BJ (cell line): ENCODE measurements at regions not wholly inside any gene's neighbourhood (a gene's known extent, or its start where the extent isn't known, plus 50 kb on each side); places are given as distances from the start of the nearest gene placed in this dataset.

Experiments
- CTCF ChIA-PET: fragments of 350-600 bp; formaldehyde crosslinking; extraction: SDS; loops from one replicate; lab custom pipeline; 2021; ENCODE audit warnings: antibody characterized with exemption, inconsistent platforms; lab: Yijun Ruan, JAX
- POLR2A ChIA-PET: fragments of 300-600 bp; sonication (Branson Sonifier 250); formaldehyde crosslinking; extraction: SDS; loops from one replicate; lab custom pipeline; 2021; ENCODE audit warnings: antibody characterized with exemption; lab: Charles Lee
- DNase-seq: peaks from one replicate; pipeline ENCODE4 v3.0.0-alpha.2; 2011; ENCODE audit warnings: low read depth
- H3K27me3 ChIP-seq: 2 replicates; pipeline ENCODE4 v1.6.0; 2011; ENCODE audit warnings: low read length; ENCODE audit not compliant: control insufficient read depth, insufficient read depth
- H3K36me3 ChIP-seq: 2 replicates; pipeline ENCODE4 v1.5.1; 2011; ENCODE audit warnings: low read length; ENCODE audit not compliant: control insufficient read depth, insufficient read depth
- H3K4me3 ChIP-seq: 2 replicates; pipeline ENCODE4 v1.5.1; 2011; ENCODE audit warnings: low read depth, mild to moderate bottlenecking, control low read depth, low read length
- TF ChIP-seq, protein P1 (sequence below): IDR thresholded peaks from 2 replicates; pipeline ENCODE4 v1.5.1; 2011; ENCODE audit warnings: low read depth, mild to moderate bottlenecking, control low read depth, inconsistent platforms, low read length, moderate library complexity; ENCODE audit not compliant: insufficient read depth

DNA sequence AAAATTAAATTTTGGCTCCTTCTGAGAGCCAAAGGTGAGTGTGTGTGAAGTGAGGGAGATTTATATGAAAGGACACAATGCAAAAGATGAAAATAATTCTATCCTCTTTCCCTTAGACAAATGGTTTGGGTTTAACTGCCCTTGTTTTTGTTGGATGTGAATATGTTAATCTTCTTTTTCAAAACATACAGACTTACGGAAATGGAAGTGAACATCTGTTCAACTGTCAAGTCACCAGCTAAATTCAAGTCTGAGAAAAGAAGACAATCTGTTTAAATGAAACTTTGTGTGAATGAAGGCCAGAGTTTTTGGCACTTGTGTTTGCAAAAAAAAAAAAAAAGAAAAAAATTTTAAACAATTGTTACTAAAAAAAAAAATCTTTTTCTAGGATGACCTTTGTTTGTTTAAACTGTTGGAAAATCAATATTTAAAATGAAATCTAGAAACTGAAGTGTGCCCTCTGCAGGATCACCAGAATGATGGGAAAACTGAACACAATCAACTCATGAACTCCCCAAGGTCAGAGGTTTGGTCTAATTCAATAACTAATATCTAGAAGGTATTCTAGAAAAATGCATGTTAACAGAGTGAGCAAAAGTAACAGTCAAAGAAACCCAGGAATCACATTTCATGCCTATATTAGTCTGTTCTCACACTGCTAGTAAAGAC lies 448.8 kb downstream of the FLRT2 start:
- CTCF ChIA-PET = no interaction called here
- Histone ChIP-seq H3K36me3 (no peaks in the 10 kb centered on the region), H3K27me3 (no peaks in the 10 kb centered on the region), H3K4me3 (no peak overlapping the region)
- POLR2A ChIA-PET = no interaction called here
- TF ChIP-seq, protein P1, sequence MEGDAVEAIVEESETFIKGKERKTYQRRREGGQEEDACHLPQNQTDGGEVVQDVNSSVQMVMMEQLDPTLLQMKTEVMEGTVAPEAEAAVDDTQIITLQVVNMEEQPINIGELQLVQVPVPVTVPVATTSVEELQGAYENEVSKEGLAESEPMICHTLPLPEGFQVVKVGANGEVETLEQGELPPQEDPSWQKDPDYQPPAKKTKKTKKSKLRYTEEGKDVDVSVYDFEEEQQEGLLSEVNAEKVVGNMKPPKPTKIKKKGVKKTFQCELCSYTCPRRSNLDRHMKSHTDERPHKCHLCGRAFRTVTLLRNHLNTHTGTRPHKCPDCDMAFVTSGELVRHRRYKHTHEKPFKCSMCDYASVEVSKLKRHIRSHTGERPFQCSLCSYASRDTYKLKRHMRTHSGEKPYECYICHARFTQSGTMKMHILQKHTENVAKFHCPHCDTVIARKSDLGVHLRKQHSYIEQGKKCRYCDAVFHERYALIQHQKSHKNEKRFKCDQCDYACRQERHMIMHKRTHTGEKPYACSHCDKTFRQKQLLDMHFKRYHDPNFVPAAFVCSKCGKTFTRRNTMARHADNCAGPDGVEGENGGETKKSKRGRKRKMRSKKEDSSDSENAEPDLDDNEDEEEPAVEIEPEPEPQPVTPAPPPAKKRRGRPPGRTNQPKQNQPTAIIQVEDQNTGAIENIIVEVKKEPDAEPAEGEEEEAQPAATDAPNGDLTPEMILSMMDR = no peak
- DNase-seq = no peak

GRCh38 chr14:85974602-85975001 lies 444.7 kb downstream of the FLRT2 start:
- CTCF ChIA-PET = interaction anchor here (0.8 kb wide), 1 partner anchor 64 kb away, joined by 3 read pairs; no protein-coding TSS in a partner anchor
- TF ChIP-seq, protein P1 = no peak
- Histone ChIP-seq H3K27me3 (no peaks in the 10 kb centered on the region), H3K36me3 (no peaks in the 10 kb centered on the region), H3K4me3 (no peak overlapping the region)
- POLR2A ChIA-PET = no interaction called here
- DNase-seq = no peak

GRCh38 chr14:85963486-85963885 lies 433.5 kb downstream of the FLRT2 start:
- DNase-seq = no peak
- H3K4me3 ChIP-seq = no peak overlapping the region
- ChIA-PET CTCF (no interaction called here), POLR2A (no interaction called here)
- H3K36me3 ChIP-seq = no peaks in the 10 kb centered on the region
- H3K27me3 ChIP-seq = no peaks in the 10 kb centered on the region
- TF ChIP-seq, protein P1 = no peak

DNA sequence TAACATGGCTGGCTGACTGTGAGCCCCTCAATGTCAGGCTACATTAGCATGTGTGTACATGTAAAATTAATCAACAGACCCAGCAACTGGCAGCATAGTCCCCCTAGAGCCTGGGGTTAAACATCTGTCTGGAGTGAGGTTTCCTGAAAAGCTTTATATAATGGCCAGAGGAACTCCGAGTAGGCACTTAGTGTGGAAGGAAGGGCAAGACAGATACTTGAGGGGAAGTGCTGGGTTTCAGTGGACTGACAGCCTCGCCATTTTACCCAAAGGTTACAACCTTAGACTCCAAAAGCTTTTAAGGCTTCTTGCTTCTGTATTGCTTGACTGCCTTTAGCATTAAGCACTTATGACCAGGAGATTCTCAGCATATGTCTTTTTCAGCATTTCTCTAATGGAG lies 430.8 kb downstream of the FLRT2 start:
- CTCF ChIA-PET = no interaction called here
- Histone ChIP-seq H3K4me3 (no peak overlapping the region), H3K27me3 (no peaks in the 10 kb centered on the region), H3K36me3 (no peaks in the 10 kb centered on the region)
- DNase-seq = no peak
- TF ChIP-seq, protein P1 = no peak
- POLR2A ChIA-PET = no interaction called here

DNA sequence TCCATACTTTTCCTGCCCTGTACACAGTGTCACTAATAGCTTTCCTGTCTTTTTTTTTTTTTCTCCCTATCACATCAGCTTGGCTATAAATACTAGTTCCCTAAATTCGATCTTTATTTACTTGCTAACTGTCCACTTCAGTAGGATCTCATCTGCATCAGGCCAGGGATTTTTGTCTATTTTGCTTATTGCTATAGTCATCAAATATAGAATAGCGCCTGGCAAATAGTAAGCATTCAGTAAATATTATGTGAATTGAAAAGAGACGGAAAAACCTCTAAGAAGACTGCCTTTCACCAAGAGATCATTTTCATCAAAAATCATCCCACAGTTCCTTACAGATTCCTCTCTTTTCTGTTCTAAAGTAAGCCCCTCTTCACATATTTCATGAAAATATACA lies 429.1 kb downstream of the FLRT2 start:
- Histone ChIP-seq H3K27me3 (no peaks in the 10 kb centered on the region), H3K4me3 (no peak overlapping the region), H3K36me3 (no peaks in the 10 kb centered on the region)
- ChIA-PET CTCF (no interaction called here), POLR2A (no interaction called here)
- TF ChIP-seq, protein P1 = no peak
- DNase-seq = no peak
